Astrocyte (in vitro differentiated cells and primary cell): ENCODE measurements at regions not wholly inside any gene's neighbourhood (a gene's known extent, or its start where the extent isn't known, plus 50 kb on each side); places are given as distances from the start of the nearest gene placed in this dataset.

Experiments
- DNase-seq: peaks from one replicate; pipeline ENCODE4 v3.0.0-alpha.2; 2010; ENCODE audit warnings: low read depth
- FAIRE-seq: peaks from 2 replicates; lab custom pipeline; 2011; peaks lifted over from hg19 to GRCh38; lab: Jason Lieb, UNC
- H2AFZ ChIP-seq: 2 replicates; pipeline ENCODE4 v1.6.0; 2012; ENCODE audit warnings: low read depth, low read length, inconsistent platforms
- H3K27ac ChIP-seq: 2 replicates; pipeline ENCODE4 v1.5.1; 2011; ENCODE audit warnings: low read depth, low read length, inconsistent platforms
- H3K27me3 ChIP-seq: 2 replicates; pipeline ENCODE4 v1.6.0; 2011; ENCODE audit warnings: low read length, inconsistent platforms; ENCODE audit not compliant: insufficient read depth
- H3K36me3 ChIP-seq: 2 replicates; pipeline ENCODE4 v1.5.1; 2011; ENCODE audit warnings: low read length, inconsistent platforms; ENCODE audit not compliant: insufficient read depth
- H3K4me1 ChIP-seq: 2 replicates; pipeline ENCODE4 v1.5.1; 2011; ENCODE audit warnings: low read length, inconsistent platforms; ENCODE audit not compliant: insufficient read depth
- H3K4me2 ChIP-seq: 2 replicates; pipeline ENCODE4 v1.6.0; 2012; ENCODE audit warnings: low read length, inconsistent platforms
- H3K4me3 ChIP-seq: 2 replicates; pipeline ENCODE4 v1.5.1; 2011; ENCODE audit warnings: low read depth, mild to moderate bottlenecking, low read length, inconsistent platforms; ENCODE audit not compliant: insufficient read depth
- H3K79me2 ChIP-seq: 2 replicates; pipeline ENCODE4 v1.6.0; 2012; ENCODE audit warnings: mild to moderate bottlenecking, low read length, inconsistent platforms; ENCODE audit not compliant: insufficient read depth
- H3K9ac ChIP-seq: 2 replicates; pipeline ENCODE4 v1.6.0; 2012; ENCODE audit warnings: mild to moderate bottlenecking, low read length, inconsistent platforms
- H3K9me3 ChIP-seq: 2 replicates; pipeline ENCODE4 v1.5.1; 2012; ENCODE audit warnings: low read depth, mild to moderate bottlenecking, low read length, inconsistent platforms; ENCODE audit not compliant: insufficient read depth
- H4K20me1 ChIP-seq: 2 replicates; pipeline ENCODE4 v1.6.0; 2012; ENCODE audit warnings: low read length, inconsistent platforms; ENCODE audit not compliant: insufficient read depth
- H3K27ac Mint-ChIP-seq: one replicate; pipeline ENCODE4 v1.8.0; 2021; ENCODE audit warnings: mild to moderate bottlenecking, mixed read lengths; ENCODE audit not compliant: unreplicated experiment
- H3K27me3 Mint-ChIP-seq: one replicate; pipeline ENCODE4 v1.8.0; 2021; ENCODE audit warnings: low read depth, mixed read lengths; ENCODE audit not compliant: unreplicated experiment
- H3K36me3 Mint-ChIP-seq: one replicate; pipeline ENCODE4 v1.8.0; 2021; ENCODE audit warnings: low read depth, mixed read lengths; ENCODE audit not compliant: unreplicated experiment
- H3K4me1 Mint-ChIP-seq: one replicate; pipeline ENCODE4 v1.8.0; 2021; ENCODE audit warnings: low read depth, mixed read lengths; ENCODE audit not compliant: unreplicated experiment
- H3K4me3 Mint-ChIP-seq: one replicate; pipeline ENCODE4 v1.8.0; 2021; ENCODE audit warnings: mild to moderate bottlenecking, moderate library complexity, mixed read lengths; ENCODE audit not compliant: unreplicated experiment
- H3K9me3 Mint-ChIP-seq: one replicate; pipeline ENCODE4 v1.8.0; 2021; ENCODE audit warnings: mild to moderate bottlenecking, mixed read lengths; ENCODE audit not compliant: unreplicated experiment
- CTCF ChIP-seq: IDR thresholded peaks from 2 replicates; pipeline ENCODE4 v1.5.1; 2011; ENCODE audit warnings: low read depth, mild to moderate bottlenecking, inconsistent platforms, low read length, moderate library complexity; ENCODE audit not compliant: insufficient read depth
- EZH2 ChIP-seq: IDR thresholded peaks from 2 replicates; pipeline ENCODE4 v1.6.1; 2012; ENCODE audit warnings: mild to moderate bottlenecking, low read length, inconsistent platforms; ENCODE audit not compliant: insufficient read depth

DNA sequence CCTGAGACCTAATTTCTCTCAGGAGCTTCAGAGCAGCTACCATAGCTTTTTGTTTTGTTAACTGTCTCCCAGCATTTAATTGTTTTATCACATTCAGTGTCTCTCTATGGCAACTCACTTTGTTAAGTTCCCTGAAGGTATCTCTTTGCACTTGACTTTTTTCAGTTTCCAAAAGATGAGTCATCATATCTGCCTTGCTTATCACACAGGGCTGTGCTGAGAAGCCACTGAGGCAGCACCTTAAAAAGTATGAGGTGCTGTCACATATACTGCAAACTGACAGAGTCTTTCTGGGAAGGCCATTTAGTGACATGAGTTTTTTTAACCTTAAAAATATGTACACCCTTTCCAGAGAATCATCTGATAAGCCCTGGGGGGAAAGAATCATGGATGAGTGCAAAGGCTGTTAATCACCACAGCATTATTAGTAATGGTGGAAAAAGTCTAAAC is 56.8 kb downstream of the PPP1R3C start:
- no peak for TF ChIP-seq EZH2
- TF ChIP-seq CTCF, result no peak
- DNase-seq (no peak), FAIRE-seq (no peak)
- Histone ChIP-seq H3K27me3 (no peaks in the 10 kb centered on the region), H3K9me3 (no peaks in the 10 kb centered on the region), H2AFZ (no peak overlapping the region), H3K4me2 (no peak overlapping the region), H3K27ac (no peak overlapping the region), H3K9ac (no peak overlapping the region), H4K20me1 (no peaks in the 10 kb centered on the region), H3K4me1 (no peaks in the 10 kb centered on the region), H3K4me3 (no peak overlapping the region), H3K79me2 (no peaks in the 10 kb centered on the region), H3K36me3 (no peaks in the 10 kb centered on the region)
- no peaks in the 10 kb centered on the region for H3K27me3 Mint-ChIP-seq
- H3K4me1 Mint-ChIP-seq, result peaks cover 6% of the 10 kb centered on the region
- no peak overlapping the region for H3K27ac Mint-ChIP-seq
- H3K9me3 Mint-ChIP-seq, result peaks cover 8% of the 10 kb centered on the region
- H3K36me3 Mint-ChIP-seq, result no peaks in the 10 kb centered on the region
- no peak overlapping the region for H3K4me3 Mint-ChIP-seq

DNA sequence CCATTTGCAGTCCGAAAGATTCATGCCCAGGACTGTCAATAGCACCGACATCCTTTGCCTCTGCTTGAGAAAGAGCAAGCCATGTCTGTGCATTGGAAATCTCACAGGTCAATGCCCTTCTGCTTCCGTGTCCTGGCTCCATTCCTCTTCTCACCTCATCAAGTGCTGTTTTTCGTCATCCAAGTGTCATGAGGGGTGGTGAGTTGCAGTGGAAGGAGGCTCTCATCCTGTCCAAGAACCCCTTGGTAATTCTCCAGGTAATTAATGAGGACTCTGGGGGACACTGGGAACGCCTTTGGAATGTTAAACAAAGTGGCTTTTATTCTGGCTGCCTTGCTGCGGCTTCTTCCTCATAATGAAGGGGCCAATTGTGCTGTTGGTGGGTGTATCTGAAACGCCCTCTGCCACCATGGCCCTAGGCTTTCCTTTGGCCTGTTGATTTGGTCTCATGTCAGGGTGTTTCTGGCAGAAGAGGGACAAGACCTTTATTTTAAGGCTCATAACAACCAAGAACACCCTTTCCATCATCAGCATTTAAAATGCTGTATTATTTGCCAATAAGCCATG is 57.7 kb downstream of the PPP1R3C start:
- H3K4me2 ChIP-seq, result no peak overlapping the region
- no peaks in the 10 kb centered on the region for H3K36me3 ChIP-seq
- Mint-ChIP-seq H3K36me3 (no peaks in the 10 kb centered on the region), H3K4me3 (no peak overlapping the region), H3K27ac (no peak overlapping the region), H3K4me1 (peaks cover 6% of the 10 kb centered on the region), H3K27me3 (no peaks in the 10 kb centered on the region), H3K9me3 (peaks cover 3% of the 10 kb centered on the region)
- no peaks in the 10 kb centered on the region for H4K20me1 ChIP-seq
- no peaks in the 10 kb centered on the region for H3K9me3 ChIP-seq
- no peak overlapping the region for H2AFZ ChIP-seq
- H3K9ac ChIP-seq, result no peak overlapping the region
- DNase-seq (no peak), FAIRE-seq (no peak)
- no peak overlapping the region for H3K27ac ChIP-seq
- H3K27me3 ChIP-seq, result no peaks in the 10 kb centered on the region
- no peaks in the 10 kb centered on the region for H3K4me1 ChIP-seq
- TF ChIP-seq EZH2 (no peak), CTCF (no peak)
- H3K79me2 ChIP-seq, result no peaks in the 10 kb centered on the region
- no peak overlapping the region for H3K4me3 ChIP-seq

- Mint-ChIP-seq H3K4me3 (no peak overlapping the region), H3K4me1 (peaks cover 3% of the 10 kb centered on the region), H3K9me3 (peaks cover 3% of the 10 kb centered on the region), H3K27me3 (no peaks in the 10 kb centered on the region), H3K36me3 (no peaks in the 10 kb centered on the region), H3K27ac (no peak overlapping the region)
- no peaks in the 10 kb centered on the region for H4K20me1 ChIP-seq
- DNase-seq (no peak), FAIRE-seq (no peak)
- TF ChIP-seq CTCF (no peak), EZH2 (no peak)
- no peak overlapping the region for H3K4me3 ChIP-seq
- H3K79me2 ChIP-seq, result no peaks in the 10 kb centered on the region
- H3K9ac ChIP-seq, result no peak overlapping the region
- H3K9me3 ChIP-seq, result no peaks in the 10 kb centered on the region
- no peak overlapping the region for H3K4me2 ChIP-seq
- no peak overlapping the region for H3K27ac ChIP-seq
- H3K27me3 ChIP-seq, result no peaks in the 10 kb centered on the region
- no peak overlapping the region for H2AFZ ChIP-seq
- H3K4me1 ChIP-seq, result no peaks in the 10 kb centered on the region
- H3K36me3 ChIP-seq, result no peaks in the 10 kb centered on the region
These were observed 58.6 kb downstream of the PPP1R3C start for GRCh38 chr10:91574236-91574635.
